Right lobe of liver (tissue), 6 donors: ENCODE measurements at regions not wholly inside any gene's neighbourhood (a gene's known extent, or its start where the extent isn't known, plus 50 kb on each side); places are given as distances from the start of the nearest gene placed in this dataset.

Experiments
- ATAC-seq, 4 donors: fragments of 200-7000 bp; cut with Tn5 transposase; one replicate each; pipeline ENCODE4 v1.9.1; 2020; ENCODE audit warnings: mild to moderate bottlenecking in 4 of 4, moderate library complexity in 4 of 4
- DNase-seq, 3 donors: peaks; one replicate each; pipeline ENCODE4 v3.0.0-alpha.2; 2020
- H3K27ac ChIP-seq, 3 donors: fragments of 200-600 bp; one replicate each; pipeline ENCODE4 v1.8.0; 2022
- H3K27me3 ChIP-seq, 2 donors: fragments of 200-600 bp; one replicate each; pipeline ENCODE4 v1.8.0; 2022
- H3K36me3 ChIP-seq, 4 donors: fragments of 200-600 bp; sonication (generic) in 1 of 4; one replicate each; pipeline versions ENCODE4 v1.5.1 to v1.8.0; 2017 to 2022; ENCODE audit warnings: control low read depth in 1 of 4
- H3K4me1 ChIP-seq, 4 donors: fragments of 200-600 bp; sonication (generic) in 1 of 4; one replicate each; pipeline versions ENCODE4 v1.5.1 to v1.8.0; 2017 to 2022; ENCODE audit warnings: control low read depth in 1 of 4
- H3K4me3 ChIP-seq, 3 donors: fragments of 200-600 bp; one replicate each; pipeline ENCODE4 v1.8.0; 2022
- H3K9me3 ChIP-seq, 4 donors: fragments of 200-600 bp; sonication (generic) in 1 of 4; one replicate each; pipeline versions ENCODE4 v1.5.1 to v1.8.0; 2017 to 2022; ENCODE audit warnings: control low read depth in 1 of 4
- CTCF ChIP-seq, 4 donors: fragments of 200-600 bp in 3 of 4; fragments of 450-650 bp in 1 of 4; IDR thresholded peaks; one replicate each; pipeline versions ENCODE4 v1.5.1 to v1.8.0; 2016 to 2022; ENCODE audit warnings: antibody characterized with exemption in 4 of 4, mild to moderate bottlenecking in 2 of 4
- POLR2A ChIP-seq: fragments of 450-650 bp; IDR thresholded peaks from one replicate; pipeline ENCODE4 v1.6.1; 2017; ENCODE audit warnings: antibody characterized with exemption, mild to moderate bottlenecking
- WGBS: methylation state at CpG from one replicate; pipeline ENCODE4 v1.1.6; 2018; ENCODE audit warnings: low coverage, low lambda C conversion rate; ENCODE audit not compliant: insufficient coverage; ENCODE audit errors: missing lambda C conversion rate; 5-methylcytosine and 5-hydroxymethylcytosine counted together
- intact Hi-C, 2 donors: fragments of 100-400 bp; cut with DNase I; formaldehyde crosslinking; loops; one replicate each; pipeline versions ENCODE4 v1.11.2 to v1.14.1; 2022
- donor health status: DM: no; HTN: yes; CAD: no.
- donor health status: DM: no; HTN: no; CAD: no.
- donor health status: DM: no; HTN: no; CAD: no.
- donor health status: DM: no; HTN: yes; CAD: no.
- donor health status: DM: no; HTN: yes; CAD: no.

- Histone ChIP-seq H3K27ac (no peak overlapping the region), H3K36me3 (no peaks in the 10 kb centered on the region), H3K4me3 (no peak overlapping the region), H3K27me3 (no peaks in the 10 kb centered on the region), H3K9me3 (no peaks in the 10 kb centered on the region), H3K4me1 (no peaks in the 10 kb centered on the region)
- intact Hi-C loops, result no loop called here
- no peak for DNase-seq
- WGBS, result 79% methylated on average over 5 of the region's 5 CpGs
- no peak for TF ChIP-seq CTCF (IDR thresholded peaks at IDR 0.05)
- no peak for TF ChIP-seq POLR2A
- ATAC-seq, result no peak
Measured at GRCh38 chr3:107966276-107966675, 124.6 kb downstream of the CD47 start.

- Histone ChIP-seq H3K4me1 (no peaks in the 10 kb centered on the region), H3K9me3 (no peaks in the 10 kb centered on the region), H3K36me3 (no peaks in the 10 kb centered on the region), H3K4me3 (no peak overlapping the region), H3K27ac (no peak overlapping the region), H3K27me3 (no peaks in the 10 kb centered on the region)
- DNase-seq (no peak), ATAC-seq (no peak)
- TF ChIP-seq CTCF (IDR thresholded peaks at IDR 0.05), result no peak
- TF ChIP-seq POLR2A, result no peak
- WGBS, result 60% methylated on average over 5 of the region's 5 CpGs
- intact Hi-C loops, result no loop called here
Measured at GRCh38 chr3:107965136-107965655, 125.6 kb downstream of the CD47 start.

- no peak overlapping the region for H3K27ac ChIP-seq
- no peaks in the 10 kb centered on the region for H3K4me1 ChIP-seq
- intact Hi-C loops, result no loop called here
- H3K36me3 ChIP-seq, result no peaks in the 10 kb centered on the region
- WGBS, result 63% methylated on average over 1 of the region's 1 CpG
- H3K4me3 ChIP-seq, result no peak overlapping the region
- H3K27me3 ChIP-seq, result no peaks in the 10 kb centered on the region
- DNase-seq (no peak), ATAC-seq (no peak)
- TF ChIP-seq CTCF (IDR thresholded peaks at IDR 0.05), result no peak
- no peak for TF ChIP-seq POLR2A
- no peaks in the 10 kb centered on the region for H3K9me3 ChIP-seq
Measured at GRCh38 chr3:107963581-107963980, 127.2 kb downstream of the CD47 start.

GRCh38 chr3:107962946-107963345 is 127.9 kb downstream of the CD47 start:
- 62% methylated on average over 3 of the region's 3 CpGs for WGBS
- DNase-seq (no peak), ATAC-seq (no peak)
- H3K4me1 ChIP-seq, result no peaks in the 10 kb centered on the region
- no peaks in the 10 kb centered on the region for H3K9me3 ChIP-seq
- no peaks in the 10 kb centered on the region for H3K36me3 ChIP-seq
- H3K27me3 ChIP-seq, result no peaks in the 10 kb centered on the region
- intact Hi-C loops, result no loop called here
- H3K27ac ChIP-seq, result no peak overlapping the region
- no peak for TF ChIP-seq POLR2A
- TF ChIP-seq CTCF (IDR thresholded peaks at IDR 0.05), result no peak
- no peak overlapping the region for H3K4me3 ChIP-seq

GRCh38 chr3:107962037-107962436 is 128.8 kb downstream of the CD47 start:
- H3K27me3 ChIP-seq, result no peaks in the 10 kb centered on the region
- DNase-seq, result no peak
- H3K36me3 ChIP-seq, result no peaks in the 10 kb centered on the region
- 79% methylated on average over 4 of the region's 4 CpGs for WGBS
- intact Hi-C loops, result no loop called here
- H3K27ac ChIP-seq, result no peak overlapping the region
- H3K9me3 ChIP-seq, result no peaks in the 10 kb centered on the region
- TF ChIP-seq CTCF (IDR thresholded peaks at IDR 0.05), result no peak
- no peak for TF ChIP-seq POLR2A
- no peaks in the 10 kb centered on the region for H3K4me1 ChIP-seq
- no peak overlapping the region for H3K4me3 ChIP-seq
- no peak for ATAC-seq
